ENCODE measurements at regions not wholly inside any gene's neighbourhood (a gene's known extent, or its start where the extent isn't known, plus 50 kb on each side); places are given as distances from the start of the nearest gene placed in this dataset.

DNA sequence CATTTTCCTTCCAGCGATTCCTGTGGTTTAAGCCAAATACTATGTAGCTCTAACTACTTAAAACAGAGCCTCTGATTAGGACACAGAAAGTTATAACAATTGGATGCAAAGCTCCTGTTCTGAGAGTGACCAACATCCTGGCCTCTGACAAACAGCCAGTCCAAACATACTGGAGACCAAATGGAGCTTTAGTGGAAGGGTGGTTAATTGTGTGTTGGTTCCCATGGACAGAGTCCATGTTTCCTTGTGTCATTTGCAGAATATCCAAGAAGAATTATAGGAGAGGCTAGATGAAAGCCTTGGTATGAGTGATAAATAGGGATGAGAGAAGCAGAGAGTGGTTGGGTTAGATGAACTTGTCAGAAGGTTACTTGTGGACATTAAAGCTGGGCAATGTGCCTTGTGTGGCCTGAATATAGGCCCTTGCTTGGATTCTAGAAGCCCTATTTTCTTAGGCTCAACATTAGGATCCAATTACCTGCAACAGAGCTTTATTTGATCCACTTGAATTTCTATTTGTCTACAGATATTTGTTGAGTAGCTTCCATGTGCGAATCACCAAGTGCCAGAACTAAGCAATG, 180.5 kb upstream of the GORAB start:
- TF ChIP-seq POLR2A (IDR thresholded peaks at IDR 0.05; ENCODE audit: low read length) (no peak), GATA1 (IDR thresholded peaks at IDR 0.05; ENCODE audit: low read depth, low read length) (no peak)

Measured in erythroblast (primary cell).